ENCODE measurements at regions not wholly inside any gene's neighbourhood (a gene's known extent, or its start where the extent isn't known, plus 50 kb on each side); places are given as distances from the start of the nearest gene placed in this dataset.
"Not testable (repeated sequence)": the region's sequence is repeated elsewhere in the genome, so short reads cannot be mapped to it uniquely, and the experiment has no call there.

DNA sequence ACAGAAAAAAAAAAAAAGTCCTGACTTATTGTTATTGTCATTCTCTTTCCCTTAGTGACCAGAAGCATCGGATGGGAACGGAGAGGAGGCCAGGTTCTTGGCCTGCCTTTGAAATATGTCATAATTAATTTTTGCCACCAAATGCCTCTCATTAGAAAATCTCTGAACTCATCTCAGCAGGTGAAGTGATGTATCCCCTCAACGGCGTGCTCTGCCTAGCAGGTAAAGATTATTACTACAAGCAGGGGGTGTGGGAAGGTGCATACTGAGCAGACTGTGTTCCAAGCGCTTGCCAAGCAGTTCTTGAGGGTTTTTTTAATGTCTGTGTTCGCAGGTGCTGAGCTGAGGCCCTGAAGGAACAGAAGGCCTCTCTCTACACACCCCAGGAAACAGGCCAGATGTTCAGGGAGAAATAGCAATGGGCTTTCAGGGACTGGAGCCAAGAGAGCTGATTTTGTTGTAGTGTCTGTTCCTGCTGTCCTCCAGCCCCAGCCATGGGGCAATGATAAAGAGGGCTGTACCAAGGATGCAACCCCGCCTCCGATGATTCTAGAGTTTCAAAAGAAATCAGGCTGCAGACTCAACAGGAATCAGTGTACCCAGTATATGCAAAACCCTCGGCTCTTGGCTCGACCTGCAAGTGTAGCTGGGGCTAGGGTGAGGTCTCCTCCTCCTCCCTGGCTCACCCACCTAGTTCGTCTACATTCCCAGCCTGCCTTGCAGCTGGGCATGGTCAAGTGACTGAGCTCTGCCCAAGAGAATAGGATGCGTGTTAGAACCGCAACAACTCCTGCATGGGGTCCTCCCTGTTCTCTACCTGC is 181.4 kb upstream of the LRRC61 start:
- DNase-seq (ENCODE audit: low read depth in 1 of 2, low spot score in 2 of 2); H2AK5ac ChIP-seq (ENCODE audit: low read depth, low read length); H2BK15ac ChIP-seq (ENCODE audit: low read length); H3K4me2 ChIP-seq (ENCODE audit: insufficient read depth in 1 of 2, low read depth in 2 of 2, low read length in 2 of 2); H2BK120ac ChIP-seq (replicated peaks; ENCODE audit: low read depth, low read length); POLR2A ChIA-PET (ENCODE audit: partially characterized antibody); H2BK20ac ChIP-seq (ENCODE audit: low read length); FAIRE-seq; H3K4me3 ChIP-seq (ENCODE audit: extremely low read depth in 1 of 4, insufficient read depth in 2 of 4, low read depth in 3 of 4, low read length in 4 of 4); H3K27me3 ChIP-seq (replicated peaks in 1 of 4; ENCODE audit: control insufficient read depth in 3 of 4, extremely low read depth in 1 of 4, insufficient read depth in 3 of 4, low read length in 3 of 4); H3K4ac ChIP-seq (replicated peaks; ENCODE audit: insufficient read length, low read depth, low read length); H3K9me3 ChIP-seq (ENCODE audit: insufficient read depth in 2 of 2, low read depth in 1 of 2, low read length in 1 of 2); H4K5ac ChIP-seq (ENCODE audit: insufficient read length, low read depth, low read length); H3K4me1 ChIP-seq (replicated peaks in 1 of 4; ENCODE audit: control insufficient read depth in 3 of 4, insufficient read depth in 4 of 4, low read length in 3 of 4); H3K56ac ChIP-seq (replicated peaks; ENCODE audit: insufficient read length, low read depth, low read length); H3K23ac ChIP-seq (ENCODE audit: insufficient read length); H4K8ac ChIP-seq (ENCODE audit: extremely low read depth, insufficient read depth, low read length); H3K79me1 ChIP-seq (ENCODE audit: low read depth, low read length); H3K9ac ChIP-seq (replicated peaks in 1 of 4; ENCODE audit: extremely low read depth in 1 of 4, low read depth in 3 of 4, low read length in 3 of 4); H3K18ac ChIP-seq (ENCODE audit: extremely low read depth, low read length); H3K27ac ChIP-seq (ENCODE audit: low read depth, low read length); CTCF ChIA-PET (ENCODE audit: partially characterized antibody); H3K79me2 ChIP-seq (ENCODE audit: control insufficient read depth in 1 of 2, insufficient read depth in 2 of 2, low read length in 2 of 2); H3K14ac ChIP-seq (ENCODE audit: insufficient read length); H2AFZ ChIP-seq (ENCODE audit: low read length); H2BK5ac ChIP-seq (ENCODE audit: low read depth, low read length); H3K23me2 ChIP-seq (ENCODE audit: low read depth, low read length); H4K91ac ChIP-seq (replicated peaks; ENCODE audit: insufficient read length, low read length); H3K36me3 ChIP-seq (ENCODE audit: control insufficient read depth in 2 of 4, insufficient read depth in 4 of 4, low read length in 3 of 4); H2BK12ac ChIP-seq (ENCODE audit: low read depth, low read length); H4K20me1 ChIP-seq (replicated peaks in 1 of 2; ENCODE audit: control insufficient read depth in 1 of 2, insufficient read depth in 2 of 2, low read length in 2 of 2): not testable (repeated sequence)
- WGBS, 2 experiments (ENCODE audit: extremely low coverage in 1 of 2, insufficient coverage in 1 of 2, insufficient read length in 1 of 2, insufficient replicate concordance in 2 of 2, low coverage in 1 of 2, low lambda C conversion rate in 2 of 2, missing lambda C conversion rate in 1 of 2) = 80% methylated on average over 12 of the region's 13 CpGs; no CpG with 5 or more reads in 1 of the 2 experiments

DNA sequence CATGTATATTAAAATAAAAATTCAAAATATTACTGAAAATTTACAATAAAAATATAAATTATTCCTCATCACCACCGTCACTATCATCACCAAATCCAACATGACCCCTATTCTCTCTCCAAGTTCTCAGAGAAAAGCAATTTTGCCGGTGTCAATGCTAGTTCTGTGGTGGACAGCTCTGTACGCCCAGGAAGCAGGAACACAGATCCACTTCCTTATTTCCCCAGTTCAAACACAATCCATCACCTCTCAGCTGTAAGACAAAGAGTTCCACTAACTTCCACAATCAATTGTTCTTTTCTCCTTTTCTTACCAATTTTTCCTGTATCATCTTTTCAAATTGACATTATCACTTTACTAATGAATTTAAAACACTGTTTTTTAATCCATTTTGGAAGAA is 177.0 kb upstream of the LRRC61 start:
- H3K9ac ChIP-seq (replicated peaks in 1 of 4; ENCODE audit: extremely low read depth in 1 of 4, low read depth in 3 of 4, low read length in 3 of 4); H2BK12ac ChIP-seq (ENCODE audit: low read depth, low read length); H2BK120ac ChIP-seq (replicated peaks; ENCODE audit: low read depth, low read length); H2BK5ac ChIP-seq (ENCODE audit: low read depth, low read length); H2AFZ ChIP-seq (ENCODE audit: low read length); H4K91ac ChIP-seq (replicated peaks; ENCODE audit: insufficient read length, low read length); H3K79me1 ChIP-seq (ENCODE audit: low read depth, low read length); H3K79me2 ChIP-seq (ENCODE audit: control insufficient read depth in 1 of 2, insufficient read depth in 2 of 2, low read length in 2 of 2); H3K23me2 ChIP-seq (ENCODE audit: low read depth, low read length); POLR2A ChIA-PET (ENCODE audit: partially characterized antibody); H3K14ac ChIP-seq (ENCODE audit: insufficient read length); H4K5ac ChIP-seq (ENCODE audit: insufficient read length, low read depth, low read length); CTCF ChIA-PET (ENCODE audit: partially characterized antibody); FAIRE-seq; H3K18ac ChIP-seq (ENCODE audit: extremely low read depth, low read length); H3K23ac ChIP-seq (ENCODE audit: insufficient read length); H2AK5ac ChIP-seq (ENCODE audit: low read depth, low read length); H3K4me3 ChIP-seq (ENCODE audit: extremely low read depth in 1 of 4, insufficient read depth in 2 of 4, low read depth in 3 of 4, low read length in 4 of 4); H3K36me3 ChIP-seq (ENCODE audit: control insufficient read depth in 2 of 4, insufficient read depth in 4 of 4, low read length in 3 of 4); H4K20me1 ChIP-seq (replicated peaks in 1 of 2; ENCODE audit: control insufficient read depth in 1 of 2, insufficient read depth in 2 of 2, low read length in 2 of 2); H3K27me3 ChIP-seq (replicated peaks in 1 of 4; ENCODE audit: control insufficient read depth in 3 of 4, extremely low read depth in 1 of 4, insufficient read depth in 3 of 4, low read length in 3 of 4); H2BK15ac ChIP-seq (ENCODE audit: low read length); H3K56ac ChIP-seq (replicated peaks; ENCODE audit: insufficient read length, low read depth, low read length); H3K4me1 ChIP-seq (replicated peaks in 1 of 4; ENCODE audit: control insufficient read depth in 3 of 4, insufficient read depth in 4 of 4, low read length in 3 of 4); H3K9me3 ChIP-seq (ENCODE audit: insufficient read depth in 2 of 2, low read depth in 1 of 2, low read length in 1 of 2); H3K27ac ChIP-seq (ENCODE audit: low read depth, low read length); H3K4me2 ChIP-seq (ENCODE audit: insufficient read depth in 1 of 2, low read depth in 2 of 2, low read length in 2 of 2); H4K8ac ChIP-seq (ENCODE audit: extremely low read depth, insufficient read depth, low read length); DNase-seq (ENCODE audit: low read depth in 1 of 2, low spot score in 2 of 2); H2BK20ac ChIP-seq (ENCODE audit: low read length); H3K4ac ChIP-seq (replicated peaks; ENCODE audit: insufficient read length, low read depth, low read length): not testable (repeated sequence)
- WGBS, 2 experiments (ENCODE audit: extremely low coverage in 1 of 2, insufficient coverage in 1 of 2, insufficient read length in 1 of 2, insufficient replicate concordance in 2 of 2, low coverage in 1 of 2, low lambda C conversion rate in 2 of 2, missing lambda C conversion rate in 1 of 2) = 88% methylated on average over 3 of the region's 3 CpGs; no CpG with 5 or more reads in 1 of the 2 experiments
